ENCODE measurements at regions not wholly inside any gene's neighbourhood (a gene's known extent, or its start where the extent isn't known, plus 50 kb on each side); places are given as distances from the start of the nearest gene placed in this dataset.

DNA sequence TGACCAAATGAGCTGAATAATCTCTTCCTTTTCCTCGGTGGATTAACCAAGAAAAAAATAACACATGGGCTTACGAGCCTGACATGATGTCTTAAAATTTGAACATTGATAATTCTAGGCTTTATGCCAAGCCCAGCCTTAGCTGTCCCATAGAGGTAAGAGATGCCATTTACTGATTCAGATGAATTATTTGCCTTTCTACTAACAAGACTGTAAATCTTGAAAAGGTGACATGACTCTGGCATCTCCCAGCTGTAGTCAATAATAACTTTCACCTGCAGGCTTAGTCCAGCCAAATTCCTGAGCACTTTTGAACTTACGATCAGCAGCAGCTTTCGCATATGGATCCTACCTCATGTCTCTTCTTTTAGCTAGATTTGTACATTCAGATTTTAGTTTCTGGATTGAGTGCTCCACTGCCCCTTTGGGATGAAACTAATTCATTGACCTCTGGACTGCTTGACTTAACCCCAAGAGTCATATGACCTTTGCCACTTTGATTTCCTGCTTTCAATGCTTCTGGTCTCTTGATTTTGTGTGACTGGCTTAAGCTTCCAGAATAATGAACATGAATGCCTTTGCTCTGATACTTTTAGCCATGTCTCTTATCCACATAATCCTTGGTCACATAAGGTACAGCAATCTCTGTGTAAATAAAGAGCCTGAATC is 876.4 kb upstream of the SLIT2 start:
- no peak for FAIRE-seq
- no peaks in the 10 kb centered on the region for H3K9me3 ChIP-seq (replicated peaks; ENCODE audit: control insufficient read depth, insufficient read depth, low read length)
- H3K36me3 ChIP-seq (ENCODE audit: control insufficient read depth in 2 of 2, extremely low read depth in 1 of 2, insufficient read depth in 2 of 2, low read length in 2 of 2), result no peaks in the 10 kb centered on the region
- ChIA-PET POLR2A (no interaction called here), CTCF (no interaction called here)
- H3K9ac ChIP-seq (replicated peaks; ENCODE audit: extremely low read depth, insufficient read depth, low read length), result no peak overlapping the region
- no peaks in the 10 kb centered on the region for H3K79me2 ChIP-seq (ENCODE audit: control insufficient read depth, insufficient read depth, low read length)
- BruUV-seq (replicated peaks), result no TSS peak
- dilution Hi-C loops (cut with MboI; ENCODE audit: extremely low pct_ligation_motif_present, low sequenced_read_pairs) (no loop called here), intact Hi-C loops (cut with micrococcal nuclease) (no loop called here)
- no peak overlapping the region for H3K4me2 ChIP-seq (ENCODE audit: insufficient read depth, low read length)
- H3K9me1 ChIP-seq (replicated peaks; ENCODE audit: control insufficient read depth, extremely low read depth, insufficient read depth, low read length), result peaks cover 3% of the 10 kb centered on the region
- TF ChIP-seq EZH2 (IDR thresholded peaks at IDR 0.05; ENCODE audit: borderline replicate concordance, low read depth, low read length, severe bottlenecking), result no peak
- TF ChIP-seq GATA2 (IDR thresholded peaks at IDR 0.05; ENCODE audit: insufficient read depth, insufficient read length, low read depth, low read length), result no peak
- TF ChIP-seq MAX (IDR thresholded peaks at IDR 0.05; ENCODE audit: insufficient read depth, insufficient read length), result no peak
- TF ChIP-seq MYC (IDR thresholded peaks at IDR 0.05; ENCODE audit: low read depth, low read length), result no peak
- TF ChIP-seq POLR2A (IDR thresholded peaks at IDR 0.05; ENCODE audit: low read depth, low read length), result no peak
- no peak for TF ChIP-seq POLR2AphosphoS5 (IDR thresholded peaks at IDR 0.05; ENCODE audit: insufficient read depth, low read depth, low read length)
- no peak for TF ChIP-seq FOS (IDR thresholded peaks at IDR 0.05; ENCODE audit: borderline replicate concordance, insufficient read depth, low read length)
- TF ChIP-seq CTCF (IDR thresholded peaks at IDR 0.05; ENCODE audit: extremely low read depth in 1 of 2, insufficient read depth in 1 of 2, low read depth in 1 of 2, low read length in 2 of 2), result no peak
- no peak for TF ChIP-seq JUN (IDR thresholded peaks at IDR 0.05; ENCODE audit: borderline replicate concordance, insufficient read depth, insufficient read length, low read depth)
- H3K27me3 ChIP-seq (ENCODE audit: control insufficient read depth in 2 of 2, insufficient read depth in 2 of 2, low read length in 2 of 2), result no peaks in the 10 kb centered on the region
- no peaks in the 10 kb centered on the region for H3K4me1 ChIP-seq (ENCODE audit: control insufficient read depth, extremely low read depth, insufficient read depth, low read length)
- DNase-seq (ENCODE audit: low read depth, low spot score), result no peak
- no peaks in the 10 kb centered on the region for H4K20me1 ChIP-seq (replicated peaks; ENCODE audit: control insufficient read depth, extremely low read depth, insufficient read depth, low read length)
- H3K27ac ChIP-seq (ENCODE audit: insufficient read depth, low read depth, low read length), result no peak overlapping the region
- H3K4me3 ChIP-seq (replicated peaks in 1 of 3; ENCODE audit: insufficient read depth in 1 of 3, low read depth in 1 of 3, low read length in 3 of 3), result no peak overlapping the region
- H2AFZ ChIP-seq (ENCODE audit: low read depth, low read length), result no peak overlapping the region

All from endothelial cell of umbilical vein (primary cell).